ENCODE measurements at regions not wholly inside any gene's neighbourhood (a gene's known extent, or its start where the extent isn't known, plus 50 kb on each side); places are given as distances from the start of the nearest gene placed in this dataset.

DNA sequence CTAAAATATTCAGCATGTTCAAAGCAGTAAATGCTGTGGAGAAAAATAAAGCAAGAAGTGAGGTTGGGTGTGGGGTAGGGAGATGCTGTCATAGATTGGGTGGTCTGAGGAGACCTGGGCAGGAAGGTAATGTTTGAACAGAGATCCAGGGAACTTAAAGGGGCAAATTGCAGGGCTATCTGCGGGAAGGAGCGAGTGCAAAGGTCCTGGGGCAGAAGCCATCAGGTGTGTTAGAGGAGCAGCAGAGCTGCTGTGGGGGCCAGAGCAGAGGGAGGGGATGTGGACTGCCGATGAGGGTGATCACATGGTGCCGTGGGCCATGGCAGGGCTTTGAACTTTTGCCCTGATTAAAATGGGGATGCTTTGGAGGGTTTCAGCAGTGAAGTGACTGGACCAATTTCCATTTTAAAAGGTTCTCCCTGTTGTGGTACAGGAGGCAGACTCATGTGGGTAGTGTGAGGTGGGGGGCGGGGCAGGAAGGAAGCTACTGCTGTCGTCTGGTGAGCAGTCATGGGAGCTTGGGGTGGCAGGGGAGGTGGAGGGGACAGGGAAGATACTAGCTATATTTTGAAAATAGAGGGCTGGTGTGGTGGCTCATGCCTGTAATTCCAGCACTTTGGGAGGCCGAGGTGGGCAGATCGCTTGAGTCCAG, 145.0 kb downstream of the AACS start:
- TF ChIP-seq GATA2 (IDR thresholded peaks at IDR 0.05; ENCODE audit: low read depth, low read length) (no peak), GATA3 (IDR thresholded peaks at IDR 0.05; ENCODE audit: low read depth, low read length) (no peak)

All from SH-SY5Y (cell line).